Hepatocyte (in vitro differentiated cells): ENCODE measurements at regions not wholly inside any gene's neighbourhood (a gene's known extent, or its start where the extent isn't known, plus 50 kb on each side); places are given as distances from the start of the nearest gene placed in this dataset.

Source experiments
- EZH2 ChIP-seq: fragments of 200-600 bp; sonication (generic); IDR thresholded peaks from 2 replicates; pipeline ENCODE4 v1.6.1; 2016; ENCODE audit warnings: antibody characterized with exemption, mild to moderate bottlenecking, borderline replicate concordance
- TF ChIP-seq, protein P1 (sequence below): fragments of 200-600 bp; sonication (generic); IDR thresholded peaks from 2 replicates; pipeline ENCODE4 v1.5.1; 2016; ENCODE audit warnings: antibody characterized with exemption, mild to moderate bottlenecking; ENCODE audit not compliant: poor library complexity

DNA sequence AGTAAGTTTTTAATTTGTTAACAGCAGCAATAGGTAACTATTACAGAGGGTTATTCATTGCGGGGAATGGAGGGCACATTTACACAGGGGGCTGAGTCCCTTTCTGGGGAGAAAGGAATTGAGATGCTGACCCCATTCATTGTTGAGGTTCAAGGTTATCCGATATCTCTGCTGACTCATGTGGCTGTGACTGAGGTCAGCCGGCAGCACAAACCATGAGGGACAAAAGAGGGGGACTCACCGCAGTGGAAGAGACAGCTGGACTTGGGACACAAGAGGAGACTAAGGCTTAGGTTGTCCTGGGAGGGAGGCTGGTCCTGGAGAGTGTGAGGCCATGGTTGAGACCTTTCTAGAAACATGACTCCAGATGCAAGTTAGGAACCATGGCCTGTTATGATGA is 119.1 kb upstream of the XYLT1 start:
- TF ChIP-seq, protein P1, sequence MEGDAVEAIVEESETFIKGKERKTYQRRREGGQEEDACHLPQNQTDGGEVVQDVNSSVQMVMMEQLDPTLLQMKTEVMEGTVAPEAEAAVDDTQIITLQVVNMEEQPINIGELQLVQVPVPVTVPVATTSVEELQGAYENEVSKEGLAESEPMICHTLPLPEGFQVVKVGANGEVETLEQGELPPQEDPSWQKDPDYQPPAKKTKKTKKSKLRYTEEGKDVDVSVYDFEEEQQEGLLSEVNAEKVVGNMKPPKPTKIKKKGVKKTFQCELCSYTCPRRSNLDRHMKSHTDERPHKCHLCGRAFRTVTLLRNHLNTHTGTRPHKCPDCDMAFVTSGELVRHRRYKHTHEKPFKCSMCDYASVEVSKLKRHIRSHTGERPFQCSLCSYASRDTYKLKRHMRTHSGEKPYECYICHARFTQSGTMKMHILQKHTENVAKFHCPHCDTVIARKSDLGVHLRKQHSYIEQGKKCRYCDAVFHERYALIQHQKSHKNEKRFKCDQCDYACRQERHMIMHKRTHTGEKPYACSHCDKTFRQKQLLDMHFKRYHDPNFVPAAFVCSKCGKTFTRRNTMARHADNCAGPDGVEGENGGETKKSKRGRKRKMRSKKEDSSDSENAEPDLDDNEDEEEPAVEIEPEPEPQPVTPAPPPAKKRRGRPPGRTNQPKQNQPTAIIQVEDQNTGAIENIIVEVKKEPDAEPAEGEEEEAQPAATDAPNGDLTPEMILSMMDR, result no peak
- no peak for TF ChIP-seq EZH2
